ENCODE measurements at regions not wholly inside any gene's neighbourhood (a gene's known extent, or its start where the extent isn't known, plus 50 kb on each side); places are given as distances from the start of the nearest gene placed in this dataset.

DNA sequence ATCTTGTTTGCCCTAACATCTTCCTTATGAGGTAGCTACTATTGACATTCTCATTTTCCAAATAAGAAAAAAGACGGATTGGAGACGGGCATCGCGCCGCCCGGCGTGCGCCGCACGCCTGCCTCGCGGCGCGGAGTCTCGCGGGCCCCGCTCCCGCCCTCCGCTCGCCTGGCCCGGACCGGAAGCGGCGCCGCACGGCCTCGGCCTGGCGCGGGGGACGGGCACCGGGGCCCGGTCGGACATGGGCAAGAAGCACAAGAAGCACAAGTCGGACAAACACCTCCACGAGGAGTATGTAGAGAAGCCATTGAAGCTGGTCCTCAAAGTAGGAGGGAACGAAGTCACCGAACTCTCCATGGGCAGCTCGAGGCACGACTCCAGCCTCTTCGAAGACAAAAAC lies 112.0 kb downstream of the IL12A start:
- TF ChIP-seq ZNF775 (CRISPR knock-in tag; IDR thresholded peaks at IDR 0.05; ENCODE audit: borderline replicate concordance) (no peak), GATAD2A (CRISPR knock-in tag; IDR thresholded peaks at IDR 0.05) (no peak), RFX5 (IDR thresholded peaks at IDR 0.05; ENCODE audit: low read depth, low read length) (no peak), RAD21 (CRISPR knock-in tag; IDR thresholded peaks at IDR 0.05) (no peak), RFX1 (IDR thresholded peaks at IDR 0.05) (no peak), YY1 (IDR thresholded peaks at IDR 0.05; ENCODE audit: insufficient read depth, insufficient replicate concordance, low read depth, low read length) (no peak), POLR2A (IDR thresholded peaks at IDR 0.05; ENCODE audit: insufficient read depth in 1 of 2, low read depth in 2 of 2, low read length in 2 of 2) (no peak)
- TF ChIP-seq, protein P1, sequence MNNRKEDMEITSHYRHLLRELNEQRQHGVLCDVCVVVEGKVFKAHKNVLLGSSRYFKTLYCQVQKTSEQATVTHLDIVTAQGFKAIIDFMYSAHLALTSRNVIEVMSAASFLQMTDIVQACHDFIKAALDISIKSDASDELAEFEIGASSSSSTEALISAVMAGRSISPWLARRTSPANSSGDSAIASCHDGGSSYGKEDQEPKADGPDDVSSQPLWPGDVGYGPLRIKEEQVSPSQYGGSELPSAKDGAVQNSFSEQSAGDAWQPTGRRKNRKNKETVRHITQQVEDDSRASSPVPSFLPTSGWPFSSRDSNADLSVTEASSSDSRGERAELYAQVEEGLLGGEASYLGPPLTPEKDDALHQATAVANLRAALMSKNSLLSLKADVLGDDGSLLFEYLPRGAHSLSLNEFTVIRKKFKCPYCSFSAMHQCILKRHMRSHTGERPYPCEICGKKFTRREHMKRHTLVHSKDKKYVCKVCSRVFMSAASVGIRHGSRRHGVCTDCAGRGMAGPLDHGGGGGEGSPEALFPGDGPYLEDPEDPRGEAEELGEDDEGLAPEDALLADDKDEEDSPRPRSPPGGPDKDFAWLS (CRISPR knock-in tag; IDR thresholded peaks at IDR 0.05; ENCODE audit: borderline replicate concordance): no peak
- TF ChIP-seq, protein P2, sequence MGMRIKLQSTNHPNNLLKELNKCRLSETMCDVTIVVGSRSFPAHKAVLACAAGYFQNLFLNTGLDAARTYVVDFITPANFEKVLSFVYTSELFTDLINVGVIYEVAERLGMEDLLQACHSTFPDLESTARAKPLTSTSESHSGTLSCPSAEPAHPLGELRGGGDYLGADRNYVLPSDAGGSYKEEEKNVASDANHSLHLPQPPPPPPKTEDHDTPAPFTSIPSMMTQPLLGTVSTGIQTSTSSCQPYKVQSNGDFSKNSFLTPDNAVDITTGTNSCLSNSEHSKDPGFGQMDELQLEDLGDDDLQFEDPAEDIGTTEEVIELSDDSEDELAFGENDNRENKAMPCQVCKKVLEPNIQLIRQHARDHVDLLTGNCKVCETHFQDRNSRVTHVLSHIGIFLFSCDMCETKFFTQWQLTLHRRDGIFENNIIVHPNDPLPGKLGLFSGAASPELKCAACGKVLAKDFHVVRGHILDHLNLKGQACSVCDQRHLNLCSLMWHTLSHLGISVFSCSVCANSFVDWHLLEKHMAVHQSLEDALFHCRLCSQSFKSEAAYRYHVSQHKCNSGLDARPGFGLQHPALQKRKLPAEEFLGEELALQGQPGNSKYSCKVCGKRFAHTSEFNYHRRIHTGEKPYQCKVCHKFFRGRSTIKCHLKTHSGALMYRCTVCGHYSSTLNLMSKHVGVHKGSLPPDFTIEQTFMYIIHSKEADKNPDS (CRISPR knock-in tag; IDR thresholded peaks at IDR 0.05): no peak
